GM12878 (cell line): ENCODE measurements at regions not wholly inside any gene's neighbourhood (a gene's known extent, or its start where the extent isn't known, plus 50 kb on each side); places are given as distances from the start of the nearest gene placed in this dataset.
A peak's percentile ranks its signal among the peaks of the same experiment; 100 is the strongest.

ENCODE experiments used
- CREM ChIP-seq: IDR thresholded peaks from 2 replicates; pipeline ENCODE4 v1.6.1; 2014; ENCODE audit warnings: antibody characterized with exemption, low read depth
- EP300 ChIP-seq, 2 experiments: fragments of 150-350 bp in 1 of 2; IDR thresholded peaks; 2 replicates each; pipeline ENCODE4 v1.6.1; 2011 to 2012; ENCODE audit warnings: low read depth in 2 of 2, low read length in 2 of 2, borderline replicate concordance in 1 of 2, improper control_type of control experiment in 1 of 2, inconsistent platforms in 1 of 2; ENCODE audit not compliant: control insufficient read depth in 1 of 2
- HDGF ChIP-seq: fragments of 450-650 bp; IDR thresholded peaks from 2 replicates; pipeline ENCODE4 v1.6.1; 2016; ENCODE audit warnings: antibody characterized with exemption
- MEF2A ChIP-seq: IDR thresholded peaks from 2 replicates; pipeline ENCODE4 v1.6.1; 2011; ENCODE audit warnings: low read depth, mild to moderate bottlenecking, low read length, moderate library complexity; ENCODE audit not compliant: insufficient read depth
- NFYB ChIP-seq: IDR thresholded peaks from 2 replicates; pipeline ENCODE4 v1.6.1; 2011; ENCODE audit warnings: low read depth, mild to moderate bottlenecking, low read length, improper control_type of control experiment, moderate library complexity; ENCODE audit not compliant: insufficient read depth
- PAX5 ChIP-seq: IDR thresholded peaks from 2 replicates; pipeline ENCODE4 v1.6.1; 2011; ENCODE audit warnings: low read depth, low read length, borderline replicate concordance
- POLR2A ChIP-seq: IDR thresholded peaks from 2 replicates; pipeline ENCODE4 v1.6.1; 2011; ENCODE audit warnings: low read depth, mild to moderate bottlenecking, low read length
- SMAD5 ChIP-seq: IDR thresholded peaks from 2 replicates; pipeline ENCODE4 v1.6.1; 2016; ENCODE audit warnings: antibody characterized with exemption, low read depth
- TARDBP ChIP-seq: IDR thresholded peaks from 2 replicates; pipeline ENCODE4 v1.6.1; 2016; ENCODE audit warnings: borderline replicate concordance
- ZNF217 ChIP-seq: fragments of 450-650 bp; IDR thresholded peaks from 2 replicates; pipeline ENCODE4 v1.6.1; 2017; ENCODE audit warnings: antibody characterized with exemption, mild to moderate bottlenecking
- ZSCAN29 ChIP-seq: fragments of 450-650 bp; IDR thresholded peaks from 2 replicates; pipeline ENCODE4 v1.6.1; 2017; ENCODE audit warnings: mild to moderate bottlenecking, moderate library complexity
- TF ChIP-seq, protein P1 (sequence below): fragments of 450-650 bp; IDR thresholded peaks from 2 replicates; pipeline ENCODE4 v1.6.1; 2016; ENCODE audit warnings: mild to moderate bottlenecking
- TF ChIP-seq, protein P2 (sequence below): IDR thresholded peaks from 2 replicates; pipeline ENCODE4 v1.6.1; 2012; ENCODE audit warnings: low read depth, low read length, improper control_type of control experiment
- TF ChIP-seq, protein P3 (sequence below): fragments of 450-650 bp; IDR thresholded peaks from 2 replicates; pipeline ENCODE4 v1.6.1; 2016; ENCODE audit warnings: mild to moderate bottlenecking
- TF ChIP-seq, protein P4 (sequence below): fragments of 450-650 bp; formaldehyde crosslinking; IDR thresholded peaks from 2 replicates; pipeline ENCODE4 v1.4.0; 2020; ENCODE audit warnings: mild to moderate bottlenecking, moderate library complexity
- TF ChIP-seq, protein P5 (sequence below): IDR thresholded peaks from 2 replicates; pipeline ENCODE4 v1.6.1; 2012; ENCODE audit warnings: mild to moderate bottlenecking, low read depth, low read length
- TF ChIP-seq, protein P6 (sequence below): fragments of 450-650 bp; IDR thresholded peaks from 2 replicates; pipeline ENCODE4 v1.6.1; 2016; ENCODE audit warnings: mild to moderate bottlenecking, moderate library complexity, borderline replicate concordance

DNA sequence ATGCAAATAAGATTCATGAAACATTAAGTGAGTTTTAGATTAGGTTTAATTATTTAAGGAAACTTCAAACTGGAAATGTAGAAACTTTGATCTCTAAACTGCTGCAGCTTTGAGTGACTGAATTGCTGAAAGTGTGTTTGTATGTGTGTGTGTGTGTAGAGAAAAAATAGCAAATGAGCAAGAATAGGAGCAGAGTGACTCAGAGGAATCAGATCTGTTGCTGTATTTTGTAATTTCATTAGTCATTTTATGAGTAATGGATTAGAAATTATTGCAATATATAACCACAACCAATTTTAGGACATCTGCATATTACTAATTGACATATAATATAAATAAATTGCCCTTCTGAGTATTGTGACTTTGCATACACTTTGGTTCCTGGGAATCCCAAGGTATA lies 52.8 kb upstream of the SLC9A9 start (continued):
- no peak for TF ChIP-seq ZSCAN29
- TF ChIP-seq, protein P1, sequence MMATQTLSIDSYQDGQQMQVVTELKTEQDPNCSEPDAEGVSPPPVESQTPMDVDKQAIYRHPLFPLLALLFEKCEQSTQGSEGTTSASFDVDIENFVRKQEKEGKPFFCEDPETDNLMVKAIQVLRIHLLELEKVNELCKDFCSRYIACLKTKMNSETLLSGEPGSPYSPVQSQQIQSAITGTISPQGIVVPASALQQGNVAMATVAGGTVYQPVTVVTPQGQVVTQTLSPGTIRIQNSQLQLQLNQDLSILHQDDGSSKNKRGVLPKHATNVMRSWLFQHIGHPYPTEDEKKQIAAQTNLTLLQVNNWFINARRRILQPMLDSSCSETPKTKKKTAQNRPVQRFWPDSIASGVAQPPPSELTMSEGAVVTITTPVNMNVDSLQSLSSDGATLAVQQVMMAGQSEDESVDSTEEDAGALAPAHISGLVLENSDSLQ: no peak
- TF ChIP-seq, protein P2, sequence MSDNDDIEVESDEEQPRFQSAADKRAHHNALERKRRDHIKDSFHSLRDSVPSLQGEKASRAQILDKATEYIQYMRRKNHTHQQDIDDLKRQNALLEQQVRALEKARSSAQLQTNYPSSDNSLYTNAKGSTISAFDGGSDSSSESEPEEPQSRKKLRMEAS: no peak
- no peak for TF ChIP-seq EP300 (IDR thresholded peaks at IDR 0.05; ENCODE audit: borderline replicate concordance in 1 of 2, control insufficient read depth in 1 of 2, low read depth in 2 of 2, low read length in 2 of 2)
- TF ChIP-seq MEF2A: peak; percentile 66; the same call in 1 of the 2 replicates
- no peak for TF ChIP-seq ZNF217
- TF ChIP-seq PAX5: no peak
- no peak for TF ChIP-seq HDGF
- TF ChIP-seq, protein P3, sequence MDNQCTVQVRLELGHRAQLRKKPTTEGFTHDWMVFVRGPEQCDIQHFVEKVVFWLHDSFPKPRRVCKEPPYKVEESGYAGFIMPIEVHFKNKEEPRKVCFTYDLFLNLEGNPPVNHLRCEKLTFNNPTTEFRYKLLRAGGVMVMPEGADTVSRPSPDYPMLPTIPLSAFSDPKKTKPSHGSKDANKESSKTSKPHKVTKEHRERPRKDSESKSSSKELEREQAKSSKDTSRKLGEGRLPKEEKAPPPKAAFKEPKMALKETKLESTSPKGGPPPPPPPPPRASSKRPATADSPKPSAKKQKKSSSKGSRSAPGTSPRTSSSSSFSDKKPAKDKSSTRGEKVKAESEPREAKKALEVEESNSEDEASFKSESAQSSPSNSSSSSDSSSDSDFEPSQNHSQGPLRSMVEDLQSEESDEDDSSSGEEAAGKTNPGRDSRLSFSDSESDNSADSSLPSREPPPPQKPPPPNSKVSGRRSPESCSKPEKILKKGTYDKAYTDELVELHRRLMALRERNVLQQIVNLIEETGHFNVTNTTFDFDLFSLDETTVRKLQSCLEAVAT: no peak
- TF ChIP-seq SMAD5: no peak
- TF ChIP-seq CREM: peak; percentile 37; the same call in 1 of the 2 replicates
- TF ChIP-seq, protein P4, sequence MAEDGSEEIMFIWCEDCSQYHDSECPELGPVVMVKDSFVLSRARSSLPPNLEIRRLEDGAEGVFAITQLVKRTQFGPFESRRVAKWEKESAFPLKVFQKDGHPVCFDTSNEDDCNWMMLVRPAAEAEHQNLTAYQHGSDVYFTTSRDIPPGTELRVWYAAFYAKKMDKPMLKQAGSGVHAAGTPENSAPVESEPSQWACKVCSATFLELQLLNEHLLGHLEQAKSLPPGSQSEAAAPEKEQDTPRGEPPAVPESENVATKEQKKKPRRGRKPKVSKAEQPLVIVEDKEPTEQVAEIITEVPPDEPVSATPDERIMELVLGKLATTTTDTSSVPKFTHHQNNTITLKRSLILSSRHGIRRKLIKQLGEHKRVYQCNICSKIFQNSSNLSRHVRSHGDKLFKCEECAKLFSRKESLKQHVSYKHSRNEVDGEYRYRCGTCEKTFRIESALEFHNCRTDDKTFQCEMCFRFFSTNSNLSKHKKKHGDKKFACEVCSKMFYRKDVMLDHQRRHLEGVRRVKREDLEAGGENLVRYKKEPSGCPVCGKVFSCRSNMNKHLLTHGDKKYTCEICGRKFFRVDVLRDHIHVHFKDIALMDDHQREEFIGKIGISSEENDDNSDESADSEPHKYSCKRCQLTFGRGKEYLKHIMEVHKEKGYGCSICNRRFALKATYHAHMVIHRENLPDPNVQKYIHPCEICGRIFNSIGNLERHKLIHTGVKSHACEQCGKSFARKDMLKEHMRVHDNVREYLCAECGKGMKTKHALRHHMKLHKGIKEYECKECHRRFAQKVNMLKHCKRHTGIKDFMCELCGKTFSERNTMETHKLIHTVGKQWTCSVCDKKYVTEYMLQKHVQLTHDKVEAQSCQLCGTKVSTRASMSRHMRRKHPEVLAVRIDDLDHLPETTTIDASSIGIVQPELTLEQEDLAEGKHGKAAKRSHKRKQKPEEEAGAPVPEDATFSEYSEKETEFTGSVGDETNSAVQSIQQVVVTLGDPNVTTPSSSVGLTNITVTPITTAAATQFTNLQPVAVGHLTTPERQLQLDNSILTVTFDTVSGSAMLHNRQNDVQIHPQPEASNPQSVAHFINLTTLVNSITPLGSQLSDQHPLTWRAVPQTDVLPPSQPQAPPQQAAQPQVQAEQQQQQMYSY: no peak
- TF ChIP-seq, protein P5, sequence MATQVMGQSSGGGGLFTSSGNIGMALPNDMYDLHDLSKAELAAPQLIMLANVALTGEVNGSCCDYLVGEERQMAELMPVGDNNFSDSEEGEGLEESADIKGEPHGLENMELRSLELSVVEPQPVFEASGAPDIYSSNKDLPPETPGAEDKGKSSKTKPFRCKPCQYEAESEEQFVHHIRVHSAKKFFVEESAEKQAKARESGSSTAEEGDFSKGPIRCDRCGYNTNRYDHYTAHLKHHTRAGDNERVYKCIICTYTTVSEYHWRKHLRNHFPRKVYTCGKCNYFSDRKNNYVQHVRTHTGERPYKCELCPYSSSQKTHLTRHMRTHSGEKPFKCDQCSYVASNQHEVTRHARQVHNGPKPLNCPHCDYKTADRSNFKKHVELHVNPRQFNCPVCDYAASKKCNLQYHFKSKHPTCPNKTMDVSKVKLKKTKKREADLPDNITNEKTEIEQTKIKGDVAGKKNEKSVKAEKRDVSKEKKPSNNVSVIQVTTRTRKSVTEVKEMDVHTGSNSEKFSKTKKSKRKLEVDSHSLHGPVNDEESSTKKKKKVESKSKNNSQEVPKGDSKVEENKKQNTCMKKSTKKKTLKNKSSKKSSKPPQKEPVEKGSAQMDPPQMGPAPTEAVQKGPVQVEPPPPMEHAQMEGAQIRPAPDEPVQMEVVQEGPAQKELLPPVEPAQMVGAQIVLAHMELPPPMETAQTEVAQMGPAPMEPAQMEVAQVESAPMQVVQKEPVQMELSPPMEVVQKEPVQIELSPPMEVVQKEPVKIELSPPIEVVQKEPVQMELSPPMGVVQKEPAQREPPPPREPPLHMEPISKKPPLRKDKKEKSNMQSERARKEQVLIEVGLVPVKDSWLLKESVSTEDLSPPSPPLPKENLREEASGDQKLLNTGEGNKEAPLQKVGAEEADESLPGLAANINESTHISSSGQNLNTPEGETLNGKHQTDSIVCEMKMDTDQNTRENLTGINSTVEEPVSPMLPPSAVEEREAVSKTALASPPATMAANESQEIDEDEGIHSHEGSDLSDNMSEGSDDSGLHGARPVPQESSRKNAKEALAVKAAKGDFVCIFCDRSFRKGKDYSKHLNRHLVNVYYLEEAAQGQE: no peak
- TF ChIP-seq TARDBP: no peak
- TF ChIP-seq, protein P6, sequence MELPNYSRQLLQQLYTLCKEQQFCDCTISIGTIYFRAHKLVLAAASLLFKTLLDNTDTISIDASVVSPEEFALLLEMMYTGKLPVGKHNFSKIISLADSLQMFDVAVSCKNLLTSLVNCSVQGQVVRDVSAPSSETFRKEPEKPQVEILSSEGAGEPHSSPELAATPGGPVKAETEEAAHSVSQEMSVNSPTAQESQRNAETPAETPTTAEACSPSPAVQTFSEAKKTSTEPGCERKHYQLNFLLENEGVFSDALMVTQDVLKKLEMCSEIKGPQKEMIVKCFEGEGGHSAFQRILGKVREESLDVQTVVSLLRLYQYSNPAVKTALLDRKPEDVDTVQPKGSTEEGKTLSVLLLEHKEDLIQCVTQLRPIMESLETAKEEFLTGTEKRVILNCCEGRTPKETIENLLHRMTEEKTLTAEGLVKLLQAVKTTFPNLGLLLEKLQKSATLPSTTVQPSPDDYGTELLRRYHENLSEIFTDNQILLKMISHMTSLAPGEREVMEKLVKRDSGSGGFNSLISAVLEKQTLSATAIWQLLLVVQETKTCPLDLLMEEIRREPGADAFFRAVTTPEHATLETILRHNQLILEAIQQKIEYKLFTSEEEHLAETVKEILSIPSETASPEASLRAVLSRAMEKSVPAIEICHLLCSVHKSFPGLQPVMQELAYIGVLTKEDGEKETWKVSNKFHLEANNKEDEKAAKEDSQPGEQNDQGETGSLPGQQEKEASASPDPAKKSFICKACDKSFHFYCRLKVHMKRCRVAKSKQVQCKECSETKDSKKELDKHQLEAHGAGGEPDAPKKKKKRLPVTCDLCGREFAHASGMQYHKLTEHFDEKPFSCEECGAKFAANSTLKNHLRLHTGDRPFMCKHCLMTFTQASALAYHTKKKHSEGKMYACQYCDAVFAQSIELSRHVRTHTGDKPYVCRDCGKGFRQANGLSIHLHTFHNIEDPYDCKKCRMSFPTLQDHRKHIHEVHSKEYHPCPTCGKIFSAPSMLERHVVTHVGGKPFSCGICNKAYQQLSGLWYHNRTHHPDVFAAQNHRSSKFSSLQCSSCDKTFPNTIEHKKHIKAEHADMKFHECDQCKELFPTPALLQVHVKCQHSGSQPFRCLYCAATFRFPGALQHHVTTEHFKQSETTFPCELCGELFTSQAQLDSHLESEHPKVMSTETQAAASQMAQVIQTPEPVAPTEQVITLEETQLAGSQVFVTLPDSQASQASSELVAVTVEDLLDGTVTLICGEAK: no peak
- TF ChIP-seq NFYB: no peak
- no peak for TF ChIP-seq POLR2A
